HG02970 (cell line): ENCODE measurements at regions not wholly inside any gene's neighbourhood (a gene's known extent, or its start where the extent isn't known, plus 50 kb on each side); places are given as distances from the start of the nearest gene placed in this dataset.
A peak's percentile ranks its signal among the peaks of the same experiment; 100 is the strongest.
"Not testable (repeated sequence)": the region's sequence is repeated elsewhere in the genome, so short reads cannot be mapped to it uniquely, and the experiment has no call there.

Source experiments
- ATAC-seq: cut with Tn5 transposase; IDR thresholded peaks from one replicate; pipeline ENCODE4 v1.9.1; 2021; ENCODE audit warnings: mild to moderate bottlenecking, moderate library complexity, moderate number of reproducible peaks; ENCODE audit not compliant: unreplicated experiment, low FRiP score

GRCh38 chr13:44786756-44787155, 202.5 kb downstream of the NUFIP1 start:
- ATAC-seq = no peak

GRCh38 chr13:44785401-44785800, 203.9 kb downstream of the NUFIP1 start:
- no peak for ATAC-seq

- no peak for ATAC-seq
Measured at GRCh38 chr13:44784708-44785080, 204.6 kb downstream of the NUFIP1 start.

- ATAC-seq = no peak
Measured at GRCh38 chr13:44783994-44784707, 205.1 kb downstream of the NUFIP1 start.

- ATAC-seq = no peak
Measured at GRCh38 chr13:44780591-44781280, 204.6 kb upstream of the TSC22D1 start.

GRCh38 chr13:44778761-44779484, 202.8 kb upstream of the TSC22D1 start:
- no peak for ATAC-seq

GRCh38 chr13:44775290-44775689, 199.2 kb upstream of the TSC22D1 start:
- ATAC-seq = not testable (repeated sequence)

- no peak for ATAC-seq
Measured at GRCh38 chr13:44770951-44771350, 194.8 kb upstream of the TSC22D1 start.

GRCh38 chr13:44769686-44770085, 193.6 kb upstream of the TSC22D1 start:
- no peak for ATAC-seq

GRCh38 chr13:44768775-44769581, 192.8 kb upstream of the TSC22D1 start:
- ATAC-seq = no peak

GRCh38 chr13:44768239-44768638, 192.1 kb upstream of the TSC22D1 start:
- peak; percentile 53 for ATAC-seq

- no peak for ATAC-seq
Measured at GRCh38 chr13:44765001-44765471, 188.9 kb upstream of the TSC22D1 start.

- no peak for ATAC-seq
Measured at GRCh38 chr13:44764302-44764692, 188.2 kb upstream of the TSC22D1 start.

GRCh38 chr13:44763615-44764301, 187.6 kb upstream of the TSC22D1 start:
- ATAC-seq = no peak

GRCh38 chr13:44762911-44763310, 186.8 kb upstream of the TSC22D1 start:
- no peak for ATAC-seq

GRCh38 chr13:44760434-44760833, 184.3 kb upstream of the TSC22D1 start:
- no peak for ATAC-seq

- no peak for ATAC-seq
Measured at GRCh38 chr13:44759384-44760360, 183.5 kb upstream of the TSC22D1 start.

GRCh38 chr13:44758630-44759383, 182.7 kb upstream of the TSC22D1 start:
- ATAC-seq = no peak
